Testis (tissue), 2 donors: ENCODE measurements at regions not wholly inside any gene's neighbourhood (a gene's known extent, or its start where the extent isn't known, plus 50 kb on each side); places are given as distances from the start of the nearest gene placed in this dataset.

ENCODE experiments used
- CTCF ChIP-seq, 3 experiments: fragments of 450-650 bp in 2 of 3; fragments of 200-600 bp in 1 of 3; sonication (generic) in 1 of 3; IDR thresholded peaks; one replicate each; pipeline ENCODE4 v1.5.1; 2016 to 2019; ENCODE audit warnings: antibody characterized with exemption in 3 of 3, mild to moderate bottlenecking in 2 of 3, moderate library complexity in 1 of 3
- POLR2A ChIP-seq: fragments of 450-650 bp; IDR thresholded peaks from one replicate; pipeline ENCODE4 v1.6.1; 2017; ENCODE audit warnings: antibody characterized with exemption, mild to moderate bottlenecking, moderate library complexity

- no peak for TF ChIP-seq CTCF (IDR thresholded peaks at IDR 0.05)
- TF ChIP-seq POLR2A, result no peak
Observed at GRCh38 chr4:96152824-96153223, 312.9 kb downstream of the PDHA2 start.
